MG63 (cell line): ENCODE measurements at regions not wholly inside any gene's neighbourhood (a gene's known extent, or its start where the extent isn't known, plus 50 kb on each side); places are given as distances from the start of the nearest gene placed in this dataset.
"Not testable (repeated sequence)": the region's sequence is repeated elsewhere in the genome, so short reads cannot be mapped to it uniquely, and the experiment has no call there.

Experiments
- DNase-seq: peaks from one replicate; pipeline ENCODE4 v3.0.0-alpha.2; 2020
- H3K27me3 ChIP-seq: fragments of 250-450 bp; sonication (Bioruptor Pico); 2 replicates; pipeline ENCODE4 v1.5.1; 2020; ENCODE audit warnings: mild to moderate bottlenecking, moderate library complexity
- H3K36me3 ChIP-seq: fragments of 250-450 bp; sonication (Bioruptor Pico); 2 replicates; pipeline ENCODE4 v1.5.1; 2020; ENCODE audit warnings: mild to moderate bottlenecking, moderate library complexity
- H3K4me3 ChIP-seq: fragments of 250-450 bp; sonication (Bioruptor Pico); 2 replicates; pipeline ENCODE4 v1.5.1; 2020; ENCODE audit warnings: mild to moderate bottlenecking, moderate library complexity
- H3K9me3 ChIP-seq: fragments of 250-450 bp; sonication (Bioruptor Pico); 2 replicates; pipeline ENCODE4 v1.5.1; 2020; ENCODE audit warnings: mild to moderate bottlenecking, moderate library complexity

DNA sequence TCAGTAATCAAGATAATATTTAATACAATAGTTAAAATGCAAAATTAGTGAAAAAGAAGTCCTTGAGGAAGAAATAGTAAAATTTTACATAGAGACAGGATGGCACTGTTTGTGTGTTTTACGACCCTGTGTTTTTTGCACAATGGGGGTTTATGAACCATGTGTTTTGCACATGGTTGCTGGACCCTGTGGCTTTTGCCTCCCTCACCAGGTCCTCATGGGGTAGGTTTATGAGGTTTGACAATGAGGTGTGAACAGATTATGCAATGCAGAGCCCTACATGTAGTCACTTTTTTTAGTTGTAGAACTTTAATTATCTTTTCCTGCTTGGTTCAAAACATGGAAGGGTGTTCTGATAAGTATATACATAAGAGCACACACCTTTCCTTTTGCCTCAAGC, 366.3 kb upstream of the FAR2 start:
- no peaks in the 10 kb centered on the region for H3K9me3 ChIP-seq
- H3K36me3 ChIP-seq: no peaks in the 10 kb centered on the region
- no peak overlapping the region for H3K4me3 ChIP-seq
- H3K27me3 ChIP-seq: no peaks in the 10 kb centered on the region
- DNase-seq: no peak

DNA sequence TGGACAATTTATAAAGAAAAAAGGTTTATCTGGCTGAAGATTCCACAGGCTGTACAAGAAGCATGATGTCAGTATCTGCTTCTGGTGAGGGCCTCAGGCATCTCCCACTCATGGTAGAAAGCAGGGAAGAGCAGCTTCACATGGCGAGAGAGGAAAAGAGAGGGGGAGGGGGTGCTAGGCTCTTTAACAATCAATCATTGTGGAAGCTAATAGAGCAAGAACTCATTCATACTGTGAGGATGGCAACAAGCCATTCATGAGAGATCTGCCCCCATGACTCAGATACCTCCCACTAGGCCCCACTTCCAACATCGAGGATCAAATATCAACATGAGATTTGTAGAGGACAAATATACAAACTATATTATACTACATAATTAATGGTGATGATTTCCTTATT, 361.9 kb upstream of the FAR2 start:
- no peaks in the 10 kb centered on the region for H3K9me3 ChIP-seq
- H3K36me3 ChIP-seq: no peaks in the 10 kb centered on the region
- no peaks in the 10 kb centered on the region for H3K27me3 ChIP-seq
- DNase-seq: peak; percentile 12
- no peak overlapping the region for H3K4me3 ChIP-seq

DNA sequence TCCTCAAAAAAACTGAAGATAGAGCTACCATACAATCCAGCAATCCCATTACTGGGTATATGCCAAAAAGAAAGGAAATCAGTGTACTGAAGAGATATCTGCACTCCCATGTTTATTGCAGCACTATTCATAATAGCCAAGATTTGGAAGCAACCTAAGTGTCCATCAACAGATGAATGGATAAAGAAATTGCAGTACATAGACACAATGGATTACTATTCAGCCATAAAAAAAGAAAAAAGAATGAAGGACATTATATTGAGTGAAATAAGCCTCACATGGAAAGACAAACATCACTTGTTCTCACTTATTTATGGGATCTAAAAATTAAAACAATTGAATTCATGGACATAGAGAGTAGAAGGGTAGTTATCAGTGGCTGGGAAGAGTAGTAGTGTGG, 360.8 kb upstream of the FAR2 start:
- DNase-seq: not testable (repeated sequence)

DNA sequence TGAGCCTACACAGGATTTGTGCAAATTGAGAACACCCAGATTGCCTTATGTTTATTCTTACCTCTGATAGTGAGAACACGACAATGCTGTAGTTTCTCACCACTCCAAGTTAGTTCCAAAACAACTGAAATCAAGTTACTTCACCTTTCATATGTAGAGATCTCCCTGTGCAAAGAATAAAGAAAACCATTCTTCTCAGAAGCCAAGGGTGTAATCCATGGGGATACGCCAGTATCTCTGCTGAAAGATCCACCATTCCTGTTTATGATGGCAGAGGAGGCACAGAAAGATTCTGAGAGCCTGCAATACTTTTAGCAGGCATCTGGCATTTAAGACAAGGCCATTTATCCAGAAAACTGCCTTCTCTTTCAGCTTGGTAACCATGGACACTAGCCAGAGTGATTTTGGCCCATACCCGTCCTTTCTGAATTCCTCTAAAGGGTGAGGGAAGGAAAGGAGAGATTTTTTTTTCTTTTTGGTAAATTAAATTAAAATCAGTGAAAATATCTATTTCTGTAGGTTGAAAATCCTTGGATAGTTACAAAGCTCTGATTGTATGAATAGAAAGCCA, 355.4 kb upstream of the FAR2 start:
- H3K4me3 ChIP-seq: no peak overlapping the region
- no peak for DNase-seq
- H3K36me3 ChIP-seq: no peaks in the 10 kb centered on the region
- no peaks in the 10 kb centered on the region for H3K27me3 ChIP-seq
- H3K9me3 ChIP-seq: no peaks in the 10 kb centered on the region; the same call in 1 of the 2 replicates

More for the DNA sequence above, 360.8 kb upstream of the FAR2 start:
- H3K27me3 ChIP-seq, H3K4me3 ChIP-seq, H3K36me3 ChIP-seq, H3K9me3 ChIP-seq: not testable (repeated sequence)

DNA sequence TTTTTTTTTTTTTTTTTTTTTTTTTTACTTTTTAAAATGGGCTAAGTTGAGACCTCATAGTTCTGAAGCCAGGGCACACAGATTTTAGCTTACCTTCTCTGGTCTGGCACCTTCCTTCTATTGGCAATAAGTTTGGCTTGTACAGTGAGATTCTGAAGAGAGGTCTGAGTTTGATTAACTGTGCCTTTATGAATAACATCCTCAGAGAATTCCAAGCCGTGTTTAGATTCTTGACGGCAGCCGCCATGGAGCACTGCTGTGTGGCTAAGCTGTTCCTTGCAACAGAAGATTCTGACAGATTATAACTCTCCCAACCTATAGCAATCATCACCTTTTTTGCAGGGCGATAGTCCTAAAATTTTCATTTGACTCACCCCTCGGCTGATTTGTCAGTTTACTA, 354.9 kb upstream of the FAR2 start:
- Histone ChIP-seq H3K36me3 (no peaks in the 10 kb centered on the region), H3K9me3 (no peaks in the 10 kb centered on the region; the same call in 1 of the 2 replicates), H3K4me3 (no peak overlapping the region), H3K27me3 (no peaks in the 10 kb centered on the region)
- no peak for DNase-seq

DNA sequence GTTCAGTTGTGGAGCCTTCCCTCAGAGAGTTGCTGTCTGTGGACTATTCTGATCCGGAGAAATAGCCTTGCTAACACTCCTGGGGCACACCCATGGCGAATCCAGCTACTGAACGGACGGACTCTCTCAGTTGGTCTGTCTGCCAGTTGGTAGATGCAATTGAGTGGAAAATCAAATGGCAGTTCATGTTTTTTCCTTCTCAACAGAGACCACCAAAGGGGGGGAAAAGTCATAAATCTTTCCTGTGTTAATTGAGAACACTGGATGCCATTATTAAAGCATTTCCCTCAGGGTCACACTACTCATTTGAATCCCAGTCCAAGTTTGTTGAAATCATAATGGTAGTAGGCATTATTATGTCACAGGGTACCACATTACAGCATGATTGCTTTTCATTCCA, 354.3 kb upstream of the FAR2 start:
- Histone ChIP-seq H3K4me3 (no peak overlapping the region), H3K27me3 (no peaks in the 10 kb centered on the region), H3K9me3 (no peaks in the 10 kb centered on the region; the same call in 1 of the 2 replicates), H3K36me3 (no peaks in the 10 kb centered on the region)
- no peak for DNase-seq

DNA sequence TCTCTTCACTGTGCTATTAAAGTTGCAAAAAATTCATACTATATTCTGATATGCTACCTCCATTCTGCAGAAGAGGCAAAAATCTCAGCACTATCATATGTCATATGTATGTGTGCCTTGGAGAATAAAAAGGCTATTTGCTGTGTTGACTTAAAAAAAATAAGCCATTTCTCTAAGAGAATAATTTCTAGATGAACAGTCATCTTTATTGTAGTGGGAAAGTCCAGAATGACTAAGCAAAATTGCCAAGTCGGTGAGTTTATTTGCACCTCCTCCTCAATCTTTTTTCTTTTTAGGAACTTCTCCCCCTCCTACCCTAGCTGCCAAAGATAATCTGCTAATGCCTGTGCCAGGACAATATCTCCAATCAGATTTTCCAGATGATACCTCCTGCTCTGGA, 353.8 kb upstream of the FAR2 start:
- no peak overlapping the region for H3K4me3 ChIP-seq
- no peaks in the 10 kb centered on the region for H3K36me3 ChIP-seq
- no peak for DNase-seq
- H3K27me3 ChIP-seq: no peaks in the 10 kb centered on the region
- no peaks in the 10 kb centered on the region; the same call in 1 of the 2 replicates for H3K9me3 ChIP-seq

DNA sequence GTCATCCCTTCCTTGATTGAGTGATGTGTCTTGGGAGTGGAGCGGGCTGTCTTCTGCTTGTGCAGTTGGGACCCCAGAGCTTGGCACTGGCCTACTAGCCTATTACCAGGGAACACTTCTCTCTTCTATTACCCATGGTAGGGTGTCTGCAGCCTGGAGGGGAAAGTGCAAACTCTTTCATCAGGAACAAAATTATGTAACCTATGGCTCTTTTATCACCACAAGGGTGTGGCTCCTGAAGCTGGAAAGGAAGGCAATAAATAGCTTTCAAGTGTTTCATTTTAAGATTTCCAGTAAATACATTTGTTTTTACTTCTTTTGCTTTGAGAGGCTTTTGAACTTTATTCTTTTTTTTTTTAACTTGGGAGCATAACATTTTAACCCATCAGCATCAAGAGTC, 349.7 kb upstream of the FAR2 start:
- Histone ChIP-seq H3K36me3 (no peaks in the 10 kb centered on the region), H3K27me3 (no peaks in the 10 kb centered on the region; the same call in 1 of the 2 replicates), H3K4me3 (no peak overlapping the region), H3K9me3 (no peaks in the 10 kb centered on the region; the same call in 1 of the 2 replicates)
- DNase-seq: no peak

DNA sequence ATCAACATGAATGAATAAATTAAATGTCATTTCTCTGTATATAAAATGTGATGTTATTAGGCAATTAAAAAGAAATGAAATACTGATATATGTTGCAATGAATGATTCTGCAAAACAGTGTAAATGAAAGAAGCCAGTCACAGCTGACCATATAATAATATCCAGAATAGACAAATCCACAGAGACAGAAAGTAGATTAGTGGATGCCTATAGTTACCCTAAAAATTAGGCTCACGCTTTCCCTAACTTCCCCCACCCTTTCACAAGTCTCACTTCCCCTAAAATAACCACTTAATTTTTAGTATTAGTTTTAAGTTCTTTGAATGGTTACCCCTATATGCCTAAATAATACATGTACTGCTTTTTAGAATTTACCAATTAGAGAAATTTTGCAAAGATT, 348.9 kb upstream of the FAR2 start:
- DNase-seq: no peak
- no peaks in the 10 kb centered on the region; the same call in 1 of the 2 replicates for H3K9me3 ChIP-seq
- H3K36me3 ChIP-seq: no peaks in the 10 kb centered on the region
- no peak overlapping the region for H3K4me3 ChIP-seq
- no peaks in the 10 kb centered on the region; the same call in 1 of the 2 replicates for H3K27me3 ChIP-seq

DNA sequence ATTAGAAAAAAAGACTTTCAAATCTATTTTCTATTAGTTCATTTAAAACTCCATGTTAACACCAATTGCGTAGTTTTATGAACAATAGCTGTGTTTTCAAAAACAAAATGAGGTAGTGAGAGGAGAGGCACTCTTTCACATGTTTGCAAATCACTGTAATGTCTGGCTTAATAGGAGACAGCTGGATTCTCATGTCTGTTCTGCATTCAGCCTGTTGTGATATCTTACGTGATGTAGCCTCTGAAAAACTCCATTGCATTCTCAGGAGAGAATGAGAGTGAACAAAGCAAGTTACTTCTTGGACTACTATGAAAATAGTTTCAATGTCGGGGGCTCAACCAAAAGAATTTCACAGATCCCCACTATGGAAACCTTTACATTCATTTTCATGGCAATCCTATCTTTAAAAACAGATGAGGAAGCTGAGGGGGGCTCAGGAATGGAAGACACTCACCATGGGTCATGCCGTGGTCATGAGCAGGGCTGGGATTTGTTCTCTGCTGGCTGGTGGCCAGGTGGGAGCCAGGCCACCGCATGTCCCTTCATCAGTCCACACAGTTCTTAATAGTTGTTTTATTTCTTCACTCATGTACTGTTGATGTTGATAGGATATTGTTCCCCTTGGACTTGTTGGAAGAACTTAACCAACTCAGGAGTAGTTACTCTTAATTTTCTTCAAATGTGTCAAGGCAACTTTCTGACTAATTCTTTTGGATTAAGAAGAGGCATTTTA, 346.2 kb upstream of the FAR2 start:
- no peak for DNase-seq
- no peaks in the 10 kb centered on the region; the same call in 1 of the 2 replicates for H3K27me3 ChIP-seq
- H3K9me3 ChIP-seq: no peaks in the 10 kb centered on the region
- no peak overlapping the region for H3K4me3 ChIP-seq
- H3K36me3 ChIP-seq: no peaks in the 10 kb centered on the region

DNA sequence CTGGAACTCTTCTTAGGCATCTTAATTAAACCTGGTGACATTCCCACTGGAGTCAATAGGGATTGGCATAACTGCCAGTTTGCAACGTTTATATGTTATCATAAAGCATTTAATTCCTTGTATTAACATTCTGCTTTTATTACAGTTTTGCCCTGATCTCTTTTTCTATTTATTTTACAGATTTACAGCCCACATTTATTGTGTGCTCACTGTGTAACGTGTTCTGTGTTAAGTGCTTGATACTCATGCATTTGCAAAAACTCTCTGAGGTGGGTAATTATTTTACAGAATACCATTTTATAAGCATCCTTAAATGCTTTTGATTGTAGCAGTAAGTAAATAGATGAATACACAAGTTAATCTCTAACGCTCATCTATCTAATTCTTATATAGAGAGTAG, 341.5 kb upstream of the FAR2 start:
- no peaks in the 10 kb centered on the region for H3K36me3 ChIP-seq
- H3K27me3 ChIP-seq: no peaks in the 10 kb centered on the region; the same call in 1 of the 2 replicates
- no peak overlapping the region for H3K4me3 ChIP-seq
- no peaks in the 10 kb centered on the region for H3K9me3 ChIP-seq
- no peak for DNase-seq

DNA sequence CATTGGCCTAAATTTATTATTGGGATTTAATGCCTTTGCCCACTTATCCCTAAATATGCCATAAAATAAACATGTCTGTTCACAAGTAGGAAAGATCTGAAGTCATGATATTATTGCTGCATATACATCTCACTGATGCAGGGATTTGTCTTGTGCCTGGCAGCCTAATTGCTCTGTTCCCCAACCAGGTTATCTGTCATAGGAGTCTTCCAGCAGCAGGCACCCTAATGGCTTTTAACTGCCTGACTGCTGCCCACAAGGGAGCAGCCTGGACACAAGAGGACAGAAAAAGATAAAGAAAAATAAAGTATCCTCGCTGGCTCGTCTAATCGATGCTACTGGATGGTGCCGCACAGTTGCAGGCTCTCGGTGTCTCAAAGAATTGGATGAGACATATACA, 337.6 kb upstream of the FAR2 start:
- no peaks in the 10 kb centered on the region for H3K36me3 ChIP-seq
- no peak for DNase-seq
- H3K4me3 ChIP-seq: no peak overlapping the region
- H3K9me3 ChIP-seq: no peaks in the 10 kb centered on the region
- no peaks in the 10 kb centered on the region for H3K27me3 ChIP-seq

DNA sequence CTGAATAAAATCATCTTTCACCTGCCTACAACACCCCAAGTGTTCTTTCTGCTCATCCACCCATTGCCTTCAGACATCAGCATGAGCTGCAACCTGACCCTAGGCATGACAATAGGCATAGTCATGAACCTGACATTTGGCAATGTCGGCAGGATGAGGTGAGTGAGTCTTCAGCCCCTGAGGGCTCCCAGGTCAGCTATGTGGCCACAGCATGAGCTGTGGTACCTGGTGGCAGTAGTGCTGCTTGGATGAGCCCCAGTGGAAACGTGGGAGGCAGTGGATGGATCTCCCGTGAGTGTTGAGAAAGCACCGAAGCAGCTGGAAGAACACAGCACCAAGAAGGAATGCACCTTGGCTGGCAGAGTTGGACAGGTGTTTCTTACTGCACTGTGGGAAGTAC, 334.8 kb upstream of the FAR2 start:
- Histone ChIP-seq H3K9me3 (no peaks in the 10 kb centered on the region), H3K27me3 (no peaks in the 10 kb centered on the region), H3K4me3 (no peak overlapping the region), H3K36me3 (no peaks in the 10 kb centered on the region)
- DNase-seq: no peak

DNA sequence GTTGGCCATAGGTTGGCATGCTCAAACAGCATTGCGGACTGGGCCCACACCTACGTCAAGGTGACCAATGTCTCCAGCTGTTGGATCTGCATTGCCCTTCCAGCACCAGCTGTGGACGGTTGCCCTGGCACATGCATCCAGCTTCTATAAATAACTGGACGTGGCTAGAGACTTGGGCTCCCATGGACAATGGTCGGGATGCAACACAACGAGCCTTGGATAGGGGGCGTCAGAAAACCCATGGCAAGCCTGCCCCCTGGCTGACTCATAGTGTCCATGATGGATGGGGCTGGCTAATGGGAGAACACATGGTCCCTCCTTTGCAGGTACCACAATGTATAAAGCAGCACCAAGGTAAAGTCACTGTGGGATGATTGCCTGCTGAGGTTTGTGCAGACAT, 331.6 kb upstream of the FAR2 start:
- no peak overlapping the region for H3K4me3 ChIP-seq

DNA sequence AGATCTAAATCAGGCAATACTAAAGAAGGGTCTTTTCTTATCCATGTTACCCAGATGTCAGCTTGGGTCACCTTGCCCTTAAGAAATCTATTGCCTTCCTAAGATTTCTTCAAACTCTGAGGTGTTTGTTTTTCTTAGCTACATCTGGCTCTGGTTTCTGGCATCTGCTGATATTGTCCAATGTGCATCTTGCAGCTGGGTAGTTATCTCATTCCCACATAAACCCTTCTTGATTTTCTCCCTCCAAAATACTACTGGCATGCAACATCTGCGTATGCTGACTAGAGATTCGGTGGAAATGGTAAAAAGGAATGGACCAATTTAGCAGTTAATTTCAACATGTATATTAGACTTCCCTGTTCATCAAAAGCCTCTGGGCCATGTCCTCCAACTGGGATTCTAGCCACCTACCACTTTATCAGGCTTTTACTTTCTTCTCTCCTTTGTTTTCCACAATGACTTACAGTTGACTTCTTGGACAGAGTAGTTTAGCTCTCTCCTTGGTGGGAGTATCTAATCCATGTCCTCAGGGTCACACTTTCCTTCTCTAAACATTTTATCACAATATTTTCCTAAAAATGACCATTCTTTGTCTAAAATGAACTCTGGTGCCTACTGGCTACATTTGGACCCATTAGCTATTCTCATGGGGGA, 324.8 kb upstream of the FAR2 start:
- no peak overlapping the region for H3K4me3 ChIP-seq
- no peak for DNase-seq
- H3K36me3 ChIP-seq: no peaks in the 10 kb centered on the region
- H3K9me3 ChIP-seq: no peaks in the 10 kb centered on the region
- no peaks in the 10 kb centered on the region for H3K27me3 ChIP-seq

More for the DNA sequence above, 331.6 kb upstream of the FAR2 start:
- Histone ChIP-seq H3K9me3 (no peaks in the 10 kb centered on the region), H3K27me3 (no peaks in the 10 kb centered on the region), H3K36me3 (no peaks in the 10 kb centered on the region)
- no peak for DNase-seq

DNA sequence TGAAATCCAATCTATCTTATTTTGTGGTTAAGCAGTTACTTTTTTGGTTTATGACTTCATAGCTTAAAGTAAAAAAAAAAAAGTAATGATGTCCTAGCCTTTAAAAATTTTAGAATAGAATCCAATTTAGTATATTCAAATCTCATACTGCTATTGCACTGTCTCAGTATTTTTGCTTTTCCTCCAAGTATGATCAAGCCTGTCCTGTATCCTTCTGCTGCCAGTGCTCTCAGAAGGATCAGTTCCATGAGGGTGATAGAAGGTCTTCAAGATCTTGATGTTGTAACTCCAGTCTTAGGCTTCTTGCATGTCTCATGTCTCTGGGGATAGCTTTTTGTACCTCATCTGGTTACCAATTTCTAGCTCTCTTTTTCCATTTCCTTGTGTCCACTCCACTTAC, 324.2 kb upstream of the FAR2 start:
- Histone ChIP-seq H3K36me3 (no peaks in the 10 kb centered on the region), H3K4me3 (no peak overlapping the region), H3K9me3 (no peaks in the 10 kb centered on the region), H3K27me3 (no peaks in the 10 kb centered on the region)
- DNase-seq: no peak

DNA sequence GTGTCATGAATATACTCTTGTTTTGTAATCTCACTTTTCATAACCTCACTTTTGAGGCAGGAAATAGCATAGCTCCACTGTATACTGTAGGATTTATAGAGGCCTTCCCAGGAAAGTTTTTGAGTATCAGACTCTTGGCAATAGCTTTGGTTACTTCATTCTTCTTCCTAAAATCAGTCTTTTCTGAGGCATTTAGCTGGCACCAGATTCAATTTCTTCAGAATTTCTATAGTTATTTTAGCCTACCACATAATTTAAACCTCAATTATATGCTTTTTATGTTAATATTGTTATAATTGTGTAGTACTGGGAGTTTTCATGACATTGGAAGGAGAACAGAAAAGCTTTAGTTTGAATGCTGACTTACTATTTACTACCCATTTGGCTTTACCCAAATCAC, 322.3 kb upstream of the FAR2 start:
- no peaks in the 10 kb centered on the region for H3K27me3 ChIP-seq
- H3K9me3 ChIP-seq: no peaks in the 10 kb centered on the region
- no peaks in the 10 kb centered on the region for H3K36me3 ChIP-seq
- no peak for DNase-seq
- no peak overlapping the region for H3K4me3 ChIP-seq

DNA sequence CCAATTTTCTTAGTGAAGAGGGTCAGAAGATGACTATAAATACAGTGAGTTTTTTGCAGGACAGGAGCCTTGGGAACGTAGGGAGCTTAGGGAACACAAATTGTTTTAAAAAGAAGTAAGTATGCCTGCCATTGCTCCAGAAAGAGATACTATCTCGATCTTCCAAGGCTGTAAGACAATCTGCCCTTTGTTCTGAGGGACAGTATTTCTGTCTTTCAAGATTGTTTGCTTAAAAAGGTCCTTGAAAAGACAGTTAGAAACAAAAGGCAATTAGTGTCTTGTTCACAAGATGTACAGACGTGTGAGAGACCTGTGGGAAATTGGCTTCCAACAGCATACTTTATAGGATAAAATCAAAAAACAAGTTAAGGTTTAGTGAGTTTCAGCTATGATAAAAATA, 321.2 kb upstream of the FAR2 start:
- H3K4me3 ChIP-seq: no peak overlapping the region
- DNase-seq: no peak
- no peaks in the 10 kb centered on the region for H3K9me3 ChIP-seq
- H3K36me3 ChIP-seq: no peaks in the 10 kb centered on the region
- H3K27me3 ChIP-seq: no peaks in the 10 kb centered on the region
